Chondrocyte (in vitro differentiated cells): ENCODE measurements at regions not wholly inside any gene's neighbourhood (a gene's known extent, or its start where the extent isn't known, plus 50 kb on each side); places are given as distances from the start of the nearest gene placed in this dataset.

Experiments used
- DNase-seq: peaks from one replicate; pipeline ENCODE4 v3.0.0; 2021; ENCODE audit warnings: mixed read lengths, low spot score
- H3K27ac Mint-ChIP-seq: one replicate; pipeline ENCODE4 v1.8.0; 2021; ENCODE audit warnings: mild to moderate bottlenecking, moderate library complexity, mixed read lengths; ENCODE audit not compliant: unreplicated experiment
- H3K27me3 Mint-ChIP-seq: 2 replicates; pipeline ENCODE4 v1.8.0; 2021; ENCODE audit warnings: low read depth, mixed read lengths
- H3K36me3 Mint-ChIP-seq: 2 replicates; pipeline ENCODE4 v1.8.0; 2021; ENCODE audit warnings: low read depth, mixed read lengths
- H3K4me1 Mint-ChIP-seq: 2 replicates; pipeline ENCODE4 v1.8.0; 2021; ENCODE audit warnings: low read depth, mild to moderate bottlenecking, mixed read lengths
- H3K4me3 Mint-ChIP-seq: one replicate; pipeline ENCODE4 v1.8.0; 2021; ENCODE audit warnings: mild to moderate bottlenecking, moderate library complexity, mixed read lengths; ENCODE audit not compliant: unreplicated experiment
- H3K9me3 Mint-ChIP-seq: 2 replicates; pipeline ENCODE4 v1.8.0; 2021; ENCODE audit warnings: low read depth, mixed read lengths
- CTCF ChIP-seq: fragments of 200-600 bp; sonication (generic); IDR thresholded peaks from 2 replicates; pipeline ENCODE4 v1.5.0; 2021; ENCODE audit warnings: antibody characterized with exemption, mild to moderate bottlenecking, moderate library complexity

- Mint-ChIP-seq H3K4me3 (no peak overlapping the region), H3K4me1 (peaks cover 12% of the 10 kb centered on the region), H3K9me3 (no peaks in the 10 kb centered on the region), H3K27ac (no peak overlapping the region), H3K36me3 (no peaks in the 10 kb centered on the region), H3K27me3 (no peaks in the 10 kb centered on the region)
- DNase-seq: no peak
- TF ChIP-seq CTCF: no peak
Measured at GRCh38 chr13:85317781-85318180, 481.4 kb downstream of the SLITRK6 start.

- Mint-ChIP-seq H3K36me3 (no peaks in the 10 kb centered on the region), H3K9me3 (no peaks in the 10 kb centered on the region), H3K27me3 (no peaks in the 10 kb centered on the region), H3K4me3 (no peak overlapping the region), H3K27ac (no peak overlapping the region), H3K4me1 (peaks cover 12% of the 10 kb centered on the region)
- DNase-seq: no peak
- no peak for TF ChIP-seq CTCF
Measured at GRCh38 chr13:85316506-85317025, 482.7 kb downstream of the SLITRK6 start.

GRCh38 chr13:85314686-85315085, 484.5 kb downstream of the SLITRK6 start:
- H3K9me3 Mint-ChIP-seq: no peaks in the 10 kb centered on the region
- H3K4me1 Mint-ChIP-seq: peaks cover 12% of the 10 kb centered on the region
- H3K27ac Mint-ChIP-seq: no peak overlapping the region
- TF ChIP-seq CTCF: no peak
- no peaks in the 10 kb centered on the region for H3K27me3 Mint-ChIP-seq
- H3K4me3 Mint-ChIP-seq: no peak overlapping the region
- DNase-seq: no peak
- H3K36me3 Mint-ChIP-seq: no peaks in the 10 kb centered on the region

GRCh38 chr13:85313761-85314503, 485.3 kb downstream of the SLITRK6 start:
- H3K4me3 Mint-ChIP-seq: no peak overlapping the region
- DNase-seq: no peak

GRCh38 chr13:85312071-85312470, 487.1 kb downstream of the SLITRK6 start:
- Mint-ChIP-seq H3K4me1 (peaks cover 11% of the 10 kb centered on the region), H3K4me3 (no peak overlapping the region), H3K27ac (no peak overlapping the region), H3K27me3 (no peaks in the 10 kb centered on the region), H3K9me3 (no peaks in the 10 kb centered on the region), H3K36me3 (no peaks in the 10 kb centered on the region)
- no peak for DNase-seq
- TF ChIP-seq CTCF: no peak

More at GRCh38 chr13:85313761-85314503, 485.3 kb downstream of the SLITRK6 start:
- Mint-ChIP-seq H3K36me3 (no peaks in the 10 kb centered on the region), H3K27ac (no peak overlapping the region), H3K4me1 (peaks cover 12% of the 10 kb centered on the region), H3K27me3 (no peaks in the 10 kb centered on the region), H3K9me3 (no peaks in the 10 kb centered on the region)
- no peak for TF ChIP-seq CTCF
